Stimulated activated CD8-positive, alpha-beta memory T cell treated with anti-CD3 and anti-CD28 coated beads, Interleukin-7, amount 100 ng/mL, for 1 hour (primary cell): ENCODE measurements at regions not wholly inside any gene's neighbourhood (a gene's known extent, or its start where the extent isn't known, plus 50 kb on each side); places are given as distances from the start of the nearest gene placed in this dataset.
A peak's percentile ranks its signal among the peaks of the same experiment; 100 is the strongest.

Experiments
- DNase-seq, 2 donors: peaks; one replicate each; pipeline ENCODE4 v3.0.0-alpha.2; 2020; ENCODE audit warnings: low read depth in 2 of 2

DNA sequence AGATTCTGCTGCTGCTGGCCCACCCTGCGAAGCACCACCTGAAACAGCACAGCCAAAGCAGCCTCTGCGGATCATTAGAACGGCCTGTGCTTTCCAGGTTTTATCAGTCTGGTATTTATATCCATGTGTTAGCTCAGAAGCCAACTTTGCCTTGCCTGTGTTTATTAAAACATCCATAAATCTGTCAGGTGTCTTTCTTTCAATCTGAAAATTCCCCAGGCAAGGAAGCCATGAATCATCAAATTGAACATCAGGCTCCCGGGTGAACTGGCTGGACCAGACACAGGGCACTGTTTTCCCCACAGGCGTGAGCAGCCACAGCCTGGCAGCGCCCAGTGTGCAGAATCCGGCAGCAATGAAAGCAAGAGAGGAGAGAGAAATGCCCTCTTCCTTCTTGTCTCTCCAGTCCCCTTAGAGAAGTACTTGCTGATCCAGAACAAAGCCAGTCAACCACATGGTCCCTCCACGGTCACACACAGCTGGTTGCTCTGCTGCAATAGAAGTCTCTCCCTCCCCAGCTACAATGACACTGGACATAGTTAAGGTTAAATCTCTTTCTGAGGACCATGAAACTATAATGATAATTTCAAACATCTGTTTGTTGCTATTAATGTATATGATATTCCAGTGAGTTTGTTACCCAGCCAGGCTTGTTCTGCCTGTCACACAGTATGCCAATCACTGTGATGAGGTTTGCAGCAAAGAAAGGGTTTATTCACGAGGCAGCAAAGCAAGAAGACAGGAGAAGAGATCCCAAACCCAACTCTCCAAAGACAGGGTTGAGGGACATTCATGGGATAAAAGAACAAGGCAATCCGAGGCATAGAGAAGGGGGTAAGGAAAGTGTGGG lies 212.1 kb upstream of the FMN2 start:
- DNase-seq: no peak

DNA sequence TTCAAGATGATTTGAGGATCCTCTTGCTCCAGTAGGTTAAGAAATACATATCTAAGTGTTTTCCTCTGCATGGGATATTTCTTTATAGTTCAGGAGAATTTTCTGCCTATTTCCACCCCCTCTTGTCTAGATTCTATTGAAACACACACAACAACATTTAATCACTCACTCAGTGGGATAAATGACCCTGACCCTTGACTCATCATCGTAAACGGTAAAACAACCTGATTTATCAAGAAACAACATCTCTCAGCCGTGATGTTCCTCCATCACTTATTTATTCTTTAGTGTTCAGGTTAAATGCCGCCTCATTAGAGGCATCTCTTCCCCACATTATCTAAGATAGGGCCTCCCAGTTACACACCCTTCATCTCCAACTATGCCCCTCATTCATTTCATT lies 208.7 kb upstream of the FMN2 start:
- DNase-seq: no peak

DNA sequence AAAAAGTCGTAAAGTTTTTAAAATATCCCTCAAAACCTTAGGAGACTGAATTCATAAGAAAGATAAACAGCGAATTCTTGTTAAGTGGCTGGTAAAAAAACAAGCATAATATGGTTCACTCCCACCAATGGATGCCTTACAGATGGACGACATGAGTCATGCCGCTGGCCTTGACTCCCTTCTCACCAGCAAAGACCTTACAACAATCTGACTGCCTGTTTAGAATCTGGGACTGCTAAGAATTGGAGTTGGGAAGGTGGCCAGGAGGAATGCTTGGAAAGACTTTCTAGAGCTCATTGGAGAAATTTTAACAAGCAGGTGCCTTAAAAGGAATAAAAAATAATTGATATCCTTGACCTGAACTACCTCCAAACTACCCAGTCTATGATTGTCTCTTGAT lies 206.9 kb upstream of the FMN2 start:
- no peak for DNase-seq

DNA sequence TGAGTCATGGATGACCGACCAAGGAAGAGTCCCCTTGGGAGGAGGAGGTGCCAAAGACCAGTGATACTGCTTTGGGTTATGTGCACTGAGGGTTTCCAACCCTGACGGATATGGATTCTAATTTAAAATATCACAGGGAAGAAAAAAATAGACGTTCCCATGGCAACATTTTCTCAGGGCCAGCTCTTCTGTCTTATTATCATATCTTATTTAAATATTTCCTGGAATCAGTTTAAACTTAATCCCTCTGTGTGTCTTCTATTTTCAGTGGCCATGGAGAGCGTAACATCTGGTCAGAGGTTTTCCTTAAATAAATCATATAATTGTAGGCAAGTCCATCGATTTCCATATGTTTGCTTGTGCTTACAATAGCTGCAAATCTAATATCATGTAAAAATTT lies 205.4 kb upstream of the FMN2 start:
- no peak for DNase-seq

DNA sequence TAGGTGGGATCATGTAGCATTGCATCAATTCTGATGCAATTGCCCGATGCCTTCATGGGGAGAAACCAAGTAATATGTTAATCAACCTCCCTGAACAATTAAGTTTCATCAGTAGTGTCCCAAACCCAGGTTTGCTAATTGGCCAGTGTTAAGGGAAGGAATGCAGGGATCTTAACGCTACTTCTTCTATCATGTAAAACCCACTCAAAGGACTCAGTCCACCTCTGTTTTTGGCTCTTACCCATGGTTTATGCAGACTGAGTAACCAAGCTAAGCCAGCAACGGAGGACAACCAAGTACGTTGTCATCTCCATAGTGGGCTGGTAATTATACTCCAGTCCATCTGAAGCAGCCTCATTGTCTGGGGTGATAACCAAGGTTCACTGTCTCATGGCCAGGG lies 203.0 kb upstream of the FMN2 start:
- no peak for DNase-seq

DNA sequence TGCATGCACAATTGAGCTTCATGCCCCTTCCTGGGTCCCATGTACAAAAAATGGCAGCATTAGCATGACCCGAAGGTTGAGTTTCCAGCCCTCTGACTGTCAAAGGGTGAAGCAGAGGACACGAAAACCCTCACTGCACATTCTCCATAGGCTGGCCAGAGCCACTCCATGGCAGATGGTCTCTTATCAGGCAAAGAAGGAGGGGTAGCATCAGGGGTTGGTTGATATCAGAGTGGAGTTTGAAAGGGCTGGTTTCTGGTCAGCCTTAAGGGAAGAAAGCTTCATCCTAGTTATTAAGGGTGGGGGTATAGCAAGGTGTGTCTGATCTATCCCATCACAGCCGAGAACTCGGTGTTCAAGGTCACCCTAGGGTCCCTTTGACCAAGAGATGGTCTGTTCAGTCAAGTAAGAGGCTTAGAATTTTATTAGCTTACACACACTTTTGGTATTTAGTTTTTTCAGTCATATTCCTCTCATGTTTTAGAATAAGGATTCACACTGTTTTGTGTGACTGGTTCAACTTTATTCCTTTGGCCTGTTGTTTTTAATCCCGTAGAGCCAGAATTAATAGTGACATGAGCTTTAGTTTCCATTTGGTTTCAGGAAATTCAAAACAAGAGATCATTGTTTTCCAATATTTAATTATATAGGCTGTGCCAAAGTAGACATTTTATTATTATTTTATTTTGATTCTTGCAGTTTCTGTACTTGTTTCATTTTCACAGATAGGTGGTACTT lies 199.9 kb upstream of the FMN2 start:
- DNase-seq: no peak

DNA sequence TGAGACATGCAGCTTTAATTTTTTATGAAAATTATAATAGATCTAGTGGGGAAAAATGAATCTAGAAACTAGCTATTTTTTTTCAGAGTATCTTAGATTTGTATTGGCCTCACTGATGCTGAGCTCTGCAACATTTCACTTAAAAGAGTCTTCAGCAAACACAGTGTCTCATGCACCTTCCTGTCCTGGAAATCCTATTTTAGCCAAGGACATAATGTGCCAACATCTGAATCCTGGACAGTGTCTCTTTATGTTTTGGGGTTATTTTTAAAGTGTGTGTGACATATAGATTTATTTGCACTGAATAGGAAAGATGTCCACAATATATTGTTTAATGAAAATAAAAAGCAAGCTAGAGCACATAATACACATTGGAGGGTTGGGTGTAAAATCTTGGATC lies 199.1 kb upstream of the FMN2 start:
- no peak for DNase-seq

DNA sequence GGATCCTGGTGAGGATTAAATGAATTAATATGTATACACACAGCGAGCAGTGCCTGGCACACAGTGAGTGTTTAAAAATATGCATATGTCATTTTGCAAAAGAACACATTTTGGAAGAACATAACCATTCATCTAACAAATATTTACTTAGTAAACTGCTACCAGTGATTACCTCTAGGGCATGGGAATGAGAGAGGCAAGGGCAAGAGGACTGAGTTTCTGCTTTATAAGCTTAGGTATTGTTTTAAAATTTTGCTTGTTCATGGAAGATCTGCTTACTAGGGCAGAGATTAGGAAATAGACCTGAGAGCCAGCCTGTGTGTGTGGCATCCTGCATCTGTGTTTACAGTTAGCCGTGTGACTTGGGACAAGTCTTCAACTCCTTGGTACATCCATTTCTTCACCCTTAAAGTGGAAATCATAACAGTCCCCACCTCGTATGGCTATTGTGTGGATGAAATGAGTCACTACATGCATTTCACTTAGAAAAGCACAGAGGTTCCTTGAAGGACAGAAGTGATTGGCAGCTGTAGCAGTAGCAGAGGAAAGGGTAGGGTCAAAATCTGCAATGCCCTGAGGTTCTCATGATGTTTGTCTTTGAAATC lies 198.5 kb upstream of the FMN2 start:
- no peak for DNase-seq

DNA sequence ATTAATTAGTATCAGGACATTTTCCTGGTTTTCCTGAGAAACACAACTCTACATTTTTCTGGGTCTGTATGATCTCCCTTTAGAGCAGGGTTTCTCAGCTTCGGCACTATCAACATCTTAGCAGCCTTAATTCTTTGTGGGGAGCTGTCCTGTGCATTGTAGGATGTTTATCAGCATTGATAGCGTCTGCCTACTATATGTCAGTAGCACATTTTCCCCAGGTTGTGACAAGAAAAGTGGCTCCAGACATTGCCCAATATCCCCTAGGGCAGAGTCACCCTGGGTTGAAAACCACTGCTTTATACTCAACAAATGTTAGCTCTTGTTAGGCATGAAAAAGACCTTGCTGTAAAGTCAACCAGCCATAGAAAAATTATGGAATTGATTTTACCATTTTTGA lies 195.1 kb upstream of the FMN2 start:
- no peak for DNase-seq

DNA sequence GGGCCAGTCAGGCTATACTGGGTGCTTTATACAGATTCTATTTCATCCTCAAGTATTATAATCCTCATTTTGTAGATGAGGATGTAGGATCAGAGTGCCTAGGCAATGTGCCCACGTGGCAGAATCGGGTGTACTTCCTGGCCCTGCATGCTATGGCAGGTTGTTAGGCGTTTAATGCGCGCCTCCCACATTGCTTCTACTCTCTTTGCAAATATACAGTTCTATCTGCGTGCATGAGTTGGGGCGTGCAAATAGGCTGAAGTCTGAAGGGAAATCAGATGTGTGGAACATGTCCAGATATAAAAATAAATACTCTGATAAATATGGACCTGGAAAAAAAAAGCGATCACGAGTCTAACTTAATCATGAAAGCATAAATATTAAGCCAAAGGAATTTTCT lies 194.7 kb upstream of the FMN2 start:
- no peak for DNase-seq

DNA sequence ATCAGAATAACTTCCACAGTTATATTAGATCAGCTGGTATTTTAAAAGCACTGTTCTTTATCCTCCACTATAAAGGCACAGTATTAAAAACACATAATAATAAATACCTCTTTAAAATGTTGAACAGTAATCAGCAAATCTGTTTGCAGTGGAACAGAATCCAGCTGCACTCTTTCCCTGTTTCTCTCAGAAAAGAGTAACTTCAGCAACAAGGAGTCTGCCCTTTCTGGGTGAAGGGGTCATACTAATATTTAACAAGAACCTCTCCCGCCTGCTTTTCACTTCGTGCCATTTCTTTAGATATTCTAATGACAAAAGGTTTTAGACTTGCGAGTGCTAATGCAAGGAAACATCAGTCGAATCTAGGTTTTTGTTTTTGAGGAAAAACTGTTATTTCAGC lies 194.2 kb upstream of the FMN2 start:
- DNase-seq: no peak

DNA sequence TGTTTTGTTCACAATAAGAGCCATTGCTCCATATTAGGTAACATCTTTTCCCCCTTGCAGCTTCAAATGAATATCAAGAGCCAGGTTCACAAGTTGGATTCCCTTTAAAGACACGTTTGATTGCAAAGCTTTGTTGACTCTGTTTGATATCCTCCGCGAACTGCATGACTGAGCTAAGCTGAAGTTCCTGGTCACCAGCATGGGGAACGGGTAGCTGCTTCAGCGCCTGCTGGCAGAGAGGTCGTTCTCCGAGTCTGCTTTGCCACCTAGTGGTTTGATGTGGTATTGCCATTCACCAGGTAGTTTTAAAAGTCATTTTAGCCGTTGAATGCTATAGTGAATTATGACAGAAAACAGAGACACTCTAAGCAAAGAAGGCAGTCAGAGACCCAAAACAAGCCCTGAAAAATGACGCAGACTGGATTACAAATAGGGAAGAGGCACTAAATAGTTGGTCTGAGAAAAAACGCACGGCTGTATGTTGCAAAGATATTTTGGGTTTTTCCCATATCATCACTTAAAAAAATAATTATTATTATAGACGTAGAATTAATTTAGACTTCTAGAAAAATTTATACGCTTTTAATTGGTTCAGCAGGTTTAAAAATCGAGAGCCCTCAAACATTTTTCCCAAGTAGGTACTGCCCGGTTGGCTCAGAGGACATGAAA lies 193.5 kb upstream of the FMN2 start:
- peak; percentile 38 to 43 for DNase-seq

DNA sequence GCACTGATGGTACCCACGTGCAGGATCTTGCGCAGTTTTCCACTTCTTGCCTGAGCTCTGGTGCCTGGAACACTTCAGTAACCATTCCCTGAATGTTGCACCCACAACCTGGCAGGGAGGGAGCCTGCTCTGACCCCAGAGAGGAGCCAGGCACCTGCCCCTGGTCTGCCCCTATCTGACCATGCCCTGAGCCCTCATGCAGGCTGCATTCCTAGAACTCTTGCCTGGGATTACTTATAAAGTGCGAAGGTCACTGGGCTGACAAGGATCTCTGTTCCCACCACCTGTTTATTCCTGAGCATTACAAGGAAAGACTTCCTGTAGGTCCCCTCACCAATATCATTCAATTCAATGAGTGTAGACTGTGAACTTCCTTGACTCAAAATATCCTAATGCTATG lies 191.9 kb upstream of the FMN2 start:
- DNase-seq: no peak

DNA sequence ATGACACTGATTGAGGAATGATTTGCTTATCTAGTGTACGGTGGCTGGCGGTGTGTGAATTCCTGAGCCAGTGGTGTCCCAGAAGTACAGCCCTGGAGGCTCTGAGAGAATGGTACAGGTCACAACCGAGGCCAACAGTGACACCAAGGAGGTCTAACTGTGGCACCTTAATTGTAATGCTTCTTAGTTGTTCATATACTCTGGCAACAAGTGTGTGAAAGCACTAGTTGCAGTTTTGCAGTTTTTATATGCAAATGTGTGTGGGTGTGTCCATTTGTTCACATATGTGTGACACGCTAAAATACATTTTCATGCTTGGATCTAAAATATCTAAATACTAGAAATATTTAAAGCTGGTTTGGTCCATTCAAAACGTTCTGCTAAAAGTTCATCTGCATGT lies 185.3 kb upstream of the FMN2 start:
- no peak for DNase-seq

DNA sequence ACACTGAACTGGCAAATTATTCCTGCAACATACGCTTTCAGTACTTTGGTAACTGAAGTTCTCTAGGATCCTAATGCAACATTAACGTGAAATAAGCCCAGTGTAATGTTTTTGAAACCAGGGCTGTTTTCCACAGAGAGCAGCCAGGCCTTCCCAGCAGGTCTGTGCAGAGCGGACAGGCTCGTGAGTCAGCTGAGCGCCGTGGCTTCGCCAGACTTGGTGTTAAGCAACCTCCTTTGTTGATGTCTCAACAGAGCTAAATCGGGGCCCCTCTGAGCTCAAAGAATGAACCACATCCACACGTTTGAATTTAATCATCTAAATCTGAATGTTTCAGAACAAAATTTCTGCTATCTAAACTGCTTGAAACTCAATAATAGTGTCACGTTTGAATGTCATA lies 181.8 kb upstream of the FMN2 start:
- DNase-seq: no peak

DNA sequence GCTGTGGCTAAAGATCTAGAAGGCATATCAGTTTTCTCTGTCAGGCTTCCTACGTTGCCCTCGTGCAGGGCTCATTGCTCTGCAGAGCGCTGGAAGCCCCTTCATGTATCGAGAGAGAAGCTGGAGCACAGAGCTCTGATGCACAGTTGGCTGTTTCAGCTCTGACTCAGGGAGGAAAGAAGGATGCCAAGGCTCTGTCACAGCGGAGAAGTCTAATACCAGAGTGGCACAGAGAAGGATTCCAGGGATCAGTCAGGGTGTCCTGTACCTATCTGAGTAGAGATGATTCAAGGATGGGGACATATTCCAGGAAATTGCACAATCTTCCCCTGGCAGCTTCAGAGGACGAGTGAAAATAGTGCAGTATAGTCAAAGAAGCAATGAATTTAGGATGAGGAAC lies 179.2 kb upstream of the FMN2 start:
- DNase-seq: no peak

DNA sequence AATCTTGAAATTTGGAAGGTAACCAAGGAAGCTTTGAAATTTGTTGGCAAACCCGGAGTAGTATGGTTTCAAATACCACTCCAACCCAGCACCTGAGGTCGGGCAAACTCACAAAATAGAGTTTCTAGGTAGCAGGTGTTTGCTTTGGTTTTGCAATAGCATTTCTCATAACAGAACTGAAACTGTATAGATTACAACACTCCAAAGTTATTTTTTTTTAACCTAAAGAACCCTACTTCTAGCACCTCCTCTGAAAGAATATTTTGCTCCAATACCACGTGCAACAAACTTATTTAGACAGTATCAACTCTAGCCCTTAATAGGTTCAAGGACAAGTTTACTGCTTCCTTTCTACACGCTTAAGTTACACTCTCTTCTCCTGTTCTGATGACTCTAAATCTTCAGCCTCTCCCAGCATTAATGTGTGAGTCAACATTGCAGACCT lies 178.5 kb upstream of the FMN2 start:
- no peak for DNase-seq

DNA sequence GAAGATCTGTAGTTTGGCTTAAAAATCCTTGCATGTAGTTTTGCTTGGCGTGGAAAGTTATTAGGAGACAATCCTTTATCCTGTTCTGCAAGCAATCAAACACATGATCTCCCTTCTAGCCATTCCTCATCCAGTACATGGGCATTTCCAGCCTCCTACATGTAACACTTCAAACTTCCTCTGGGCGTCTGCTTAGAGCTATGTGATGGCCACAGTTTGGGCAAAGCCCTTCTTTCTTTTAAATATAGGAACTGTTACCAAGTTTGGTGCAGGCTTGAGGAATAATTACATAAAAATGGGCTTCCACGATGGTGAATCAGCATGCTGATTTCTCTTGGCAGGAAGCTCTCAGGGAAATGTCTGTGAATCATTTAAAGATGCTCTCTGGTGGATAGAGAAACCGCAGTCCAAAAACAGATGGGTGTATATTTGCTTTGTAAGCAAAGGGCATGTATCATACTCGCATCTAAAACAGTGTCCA lies 176.9 kb upstream of the FMN2 start:
- no peak for DNase-seq

DNA sequence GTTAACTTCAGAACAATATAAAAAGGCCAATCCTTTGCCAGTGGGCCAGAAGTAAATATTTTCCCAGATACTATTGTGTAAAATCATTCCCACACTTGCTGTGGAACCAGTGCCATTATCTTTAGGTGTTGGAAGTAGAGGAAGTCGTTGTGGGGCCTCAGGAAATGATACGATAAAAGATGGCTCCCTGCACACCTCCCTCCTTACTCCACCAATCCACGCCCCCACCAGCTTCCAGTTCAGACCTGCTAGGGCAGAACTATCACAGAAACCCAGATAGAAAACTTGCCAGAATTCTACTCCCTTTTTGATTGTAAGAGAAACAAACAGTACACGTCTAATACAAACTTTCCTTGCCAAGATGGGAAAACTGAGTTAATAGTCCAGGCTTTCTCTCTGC lies 173.0 kb upstream of the FMN2 start:
- no peak for DNase-seq

DNA sequence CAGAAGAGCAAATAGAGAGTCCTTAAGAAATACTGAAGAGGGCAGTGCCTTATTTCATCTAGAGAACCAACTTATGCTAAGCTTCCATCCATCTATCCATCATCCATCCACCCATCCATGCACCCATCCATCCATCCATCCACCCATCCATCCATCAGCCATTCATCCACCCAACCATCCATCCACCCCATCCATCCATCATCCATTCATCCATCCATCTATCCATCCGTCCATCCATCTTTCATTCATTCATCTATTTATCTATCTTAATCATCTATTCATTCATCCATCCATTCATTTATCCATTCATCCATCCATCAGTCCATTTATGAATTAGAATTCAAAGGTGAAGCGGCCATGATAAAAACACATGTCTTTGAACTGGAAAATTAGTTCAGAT lies 171.5 kb upstream of the FMN2 start:
- DNase-seq: no peak

DNA sequence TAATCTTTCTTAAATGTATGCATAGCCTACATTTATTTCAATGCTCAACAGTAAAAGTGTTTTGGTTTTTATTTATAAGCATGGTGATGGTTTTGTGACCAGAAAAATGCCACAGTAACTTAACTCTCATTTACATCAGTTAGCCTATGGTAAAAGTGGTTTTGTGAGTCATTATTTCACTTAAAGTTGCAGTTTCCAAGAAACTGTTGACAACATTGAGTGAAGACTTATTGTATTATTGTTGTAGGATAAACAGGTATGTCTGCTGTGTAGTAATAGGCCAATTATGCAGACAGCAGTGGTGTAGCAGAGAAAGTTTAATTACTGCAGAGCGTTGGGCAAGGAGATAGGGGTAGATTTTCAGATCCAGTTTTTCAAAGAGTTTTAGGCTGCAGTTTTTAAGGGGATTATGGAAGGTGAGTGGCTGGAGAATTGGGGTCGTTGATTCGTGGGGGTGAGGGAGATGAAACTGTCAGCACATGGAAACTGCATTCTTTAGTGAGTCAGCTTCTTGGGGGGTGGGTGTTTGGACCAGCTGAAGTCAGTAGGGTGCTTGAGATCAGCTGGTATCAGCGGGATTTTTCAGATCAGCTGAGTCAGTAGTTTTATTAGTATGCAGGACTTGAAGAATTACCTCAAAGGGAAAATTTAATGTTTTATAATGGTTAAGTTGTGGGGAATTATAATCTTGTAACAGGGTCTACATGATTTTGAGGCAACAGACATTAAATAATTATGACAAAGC lies 168.7 kb upstream of the FMN2 start:
- no peak for DNase-seq
